Left ventricle myocardium inferior (tissue), 1 donor: ENCODE measurements at regions not wholly inside any gene's neighbourhood (a gene's known extent, or its start where the extent isn't known, plus 50 kb on each side); places are given as distances from the start of the nearest gene placed in this dataset.

ENCODE experiments used
- DNase-seq: peaks from one replicate; pipeline ENCODE4 v3.0.0-alpha.2; 2020
- H3K27ac ChIP-seq: fragments of 200-600 bp; replicated peaks from 2 replicates; pipeline ENCODE4 v1.8.0; 2021
- H3K27me3 ChIP-seq: fragments of 200-600 bp; 2 replicates; pipeline ENCODE4 v1.8.0; 2021; ENCODE audit warnings: low read depth
- H3K36me3 ChIP-seq: fragments of 200-600 bp; 2 replicates; pipeline ENCODE4 v1.8.0; 2021
- H3K4me1 ChIP-seq: fragments of 200-600 bp; 2 replicates; pipeline ENCODE4 v1.8.0; 2021
- H3K4me3 ChIP-seq: fragments of 200-600 bp; 2 replicates; pipeline ENCODE4 v1.8.0; 2021; ENCODE audit warnings: mild to moderate bottlenecking, moderate library complexity
- H3K9me3 ChIP-seq: fragments of 200-600 bp; replicated peaks from 2 replicates; pipeline ENCODE4 v1.8.0; 2021
- intact Hi-C: fragments of 100-400 bp; cut with micrococcal nuclease; formaldehyde crosslinking; loops from one replicate; pipeline ENCODE4 v1.11.0; 2022
- TF ChIP-seq, protein P1 (sequence below): fragments of 200-600 bp; IDR thresholded peaks from 2 replicates; pipeline ENCODE4 v1.8.0; 2021; ENCODE audit warnings: antibody characterized with exemption, mild to moderate bottlenecking, borderline replicate concordance
- donor health status: DM: no; HTN: yes; CAD: no; lungs with severe emphysema.

DNA sequence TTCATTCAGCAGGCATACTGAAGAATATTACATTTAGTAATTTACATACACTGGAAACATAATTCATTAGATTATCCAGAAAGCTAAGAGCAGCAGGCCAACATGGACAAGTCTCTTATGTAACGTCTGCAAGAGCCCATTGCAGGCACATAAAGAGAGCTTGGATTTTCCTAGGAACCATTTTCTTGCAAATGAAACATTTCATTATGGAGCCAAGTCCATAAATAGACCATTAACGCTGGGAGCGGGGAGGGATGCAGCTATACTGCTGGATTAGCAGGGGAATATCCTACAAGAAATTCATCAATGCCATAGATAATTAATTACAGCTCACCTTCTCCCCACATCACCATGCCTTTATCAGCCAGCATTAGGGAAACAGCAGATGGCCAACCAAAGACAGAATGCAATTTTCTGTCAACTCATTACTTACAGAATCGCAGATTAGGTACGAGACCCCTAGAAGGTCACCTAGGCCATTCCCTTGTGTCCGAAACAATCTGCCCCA, 170.4 kb downstream of the C1D start:
- Histone ChIP-seq H3K27me3 (peaks cover 11% of the 10 kb centered on the region), H3K4me1 (no peaks in the 10 kb centered on the region), H3K4me3 (no peak overlapping the region), H3K9me3 (no peaks in the 10 kb centered on the region), H3K36me3 (no peaks in the 10 kb centered on the region), H3K27ac (no peak overlapping the region)
- TF ChIP-seq, protein P1, sequence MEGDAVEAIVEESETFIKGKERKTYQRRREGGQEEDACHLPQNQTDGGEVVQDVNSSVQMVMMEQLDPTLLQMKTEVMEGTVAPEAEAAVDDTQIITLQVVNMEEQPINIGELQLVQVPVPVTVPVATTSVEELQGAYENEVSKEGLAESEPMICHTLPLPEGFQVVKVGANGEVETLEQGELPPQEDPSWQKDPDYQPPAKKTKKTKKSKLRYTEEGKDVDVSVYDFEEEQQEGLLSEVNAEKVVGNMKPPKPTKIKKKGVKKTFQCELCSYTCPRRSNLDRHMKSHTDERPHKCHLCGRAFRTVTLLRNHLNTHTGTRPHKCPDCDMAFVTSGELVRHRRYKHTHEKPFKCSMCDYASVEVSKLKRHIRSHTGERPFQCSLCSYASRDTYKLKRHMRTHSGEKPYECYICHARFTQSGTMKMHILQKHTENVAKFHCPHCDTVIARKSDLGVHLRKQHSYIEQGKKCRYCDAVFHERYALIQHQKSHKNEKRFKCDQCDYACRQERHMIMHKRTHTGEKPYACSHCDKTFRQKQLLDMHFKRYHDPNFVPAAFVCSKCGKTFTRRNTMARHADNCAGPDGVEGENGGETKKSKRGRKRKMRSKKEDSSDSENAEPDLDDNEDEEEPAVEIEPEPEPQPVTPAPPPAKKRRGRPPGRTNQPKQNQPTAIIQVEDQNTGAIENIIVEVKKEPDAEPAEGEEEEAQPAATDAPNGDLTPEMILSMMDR, result no peak
- intact Hi-C loops, result no loop called here
- DNase-seq, result no peak

GRCh38 chr2:67895227-67895941, 167.4 kb downstream of the C1D start:
- Histone ChIP-seq H3K4me3 (no peak overlapping the region), H3K27ac (no peak overlapping the region), H3K27me3 (peaks cover 3% of the 10 kb centered on the region), H3K36me3 (no peaks in the 10 kb centered on the region), H3K9me3 (no peaks in the 10 kb centered on the region), H3K4me1 (no peaks in the 10 kb centered on the region)
- TF ChIP-seq, protein P1, result no peak
- intact Hi-C loops, result no loop called here
- DNase-seq, result no peak

- DNase-seq, result no peak
- no peak overlapping the region for H3K27ac ChIP-seq
- no peaks in the 10 kb centered on the region for H3K36me3 ChIP-seq
- peaks cover 3% of the 10 kb centered on the region for H3K9me3 ChIP-seq
- intact Hi-C loops, result no loop called here
- no peak overlapping the region for H3K4me3 ChIP-seq
- no peaks in the 10 kb centered on the region for H3K27me3 ChIP-seq
- TF ChIP-seq, protein P1, result no peak
- H3K4me1 ChIP-seq, result no peaks in the 10 kb centered on the region
Observed at GRCh38 chr2:67896076-67896475, 166.7 kb downstream of the C1D start.

DNA sequence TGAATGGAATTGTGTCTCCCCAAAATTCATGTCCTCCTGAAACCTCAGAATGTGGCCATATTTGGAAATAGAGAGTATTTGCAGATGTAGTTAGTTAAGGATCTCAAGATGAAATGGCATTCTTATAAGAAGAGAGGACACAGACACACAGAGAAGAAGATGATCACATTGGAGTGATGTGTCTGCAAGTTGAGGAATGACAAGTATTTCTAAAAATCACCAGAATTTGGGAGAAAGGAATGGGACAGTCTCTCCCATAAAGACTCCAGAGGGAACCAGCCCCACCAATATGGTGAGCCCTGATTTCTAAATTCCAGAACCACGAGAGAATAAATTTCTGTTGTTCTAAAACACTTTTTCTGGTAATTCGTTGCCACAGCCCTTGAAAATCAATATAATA, 166.3 kb downstream of the C1D start:
- H3K9me3 ChIP-seq, result peaks cover 7% of the 10 kb centered on the region
- DNase-seq, result no peak
- no peak overlapping the region for H3K27ac ChIP-seq
- TF ChIP-seq, protein P1, result no peak
- intact Hi-C loops, result no loop called here
- H3K4me3 ChIP-seq, result no peak overlapping the region
- no peaks in the 10 kb centered on the region for H3K4me1 ChIP-seq
- H3K27me3 ChIP-seq, result no peaks in the 10 kb centered on the region
- H3K36me3 ChIP-seq, result no peaks in the 10 kb centered on the region

- Histone ChIP-seq H3K27me3 (peaks cover 18% of the 10 kb centered on the region), H3K36me3 (no peaks in the 10 kb centered on the region), H3K9me3 (peaks cover 10% of the 10 kb centered on the region), H3K27ac (no peak overlapping the region), H3K4me1 (no peaks in the 10 kb centered on the region), H3K4me3 (no peak overlapping the region)
- TF ChIP-seq, protein P1, result no peak
- no peak for DNase-seq
- intact Hi-C loops, result no loop called here
Observed at GRCh38 chr2:67898595-67898994, 164.2 kb downstream of the C1D start.
